HG03135 (cell line): ENCODE measurements at regions not wholly inside any gene's neighbourhood (a gene's known extent, or its start where the extent isn't known, plus 50 kb on each side); places are given as distances from the start of the nearest gene placed in this dataset.

Experiments
- ATAC-seq: cut with Tn5 transposase; IDR thresholded peaks from one replicate; pipeline ENCODE4 v1.9.1; 2021; ENCODE audit warnings: mild to moderate bottlenecking, moderate library complexity; ENCODE audit not compliant: unreplicated experiment

DNA sequence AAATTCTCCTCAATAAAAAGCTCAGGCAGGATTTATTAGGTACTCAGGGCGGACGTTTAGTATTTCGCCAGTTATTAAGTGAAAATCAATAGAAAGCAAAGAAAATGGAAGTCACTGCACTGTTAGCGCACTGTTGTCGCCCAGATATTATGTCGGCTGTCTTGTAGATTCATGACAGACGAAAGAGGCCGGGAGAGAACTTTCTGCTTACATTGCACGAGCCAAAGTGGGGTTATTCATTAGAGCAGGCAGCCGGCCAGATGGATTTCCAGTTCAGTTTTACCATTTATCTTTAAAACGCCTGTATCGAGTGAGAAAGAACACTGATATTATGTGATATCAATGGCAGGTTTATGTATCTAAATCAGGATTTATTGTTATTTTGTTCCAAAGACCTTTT lies 866.0 kb upstream of the NR2F2 start:
- ATAC-seq = no peak

DNA sequence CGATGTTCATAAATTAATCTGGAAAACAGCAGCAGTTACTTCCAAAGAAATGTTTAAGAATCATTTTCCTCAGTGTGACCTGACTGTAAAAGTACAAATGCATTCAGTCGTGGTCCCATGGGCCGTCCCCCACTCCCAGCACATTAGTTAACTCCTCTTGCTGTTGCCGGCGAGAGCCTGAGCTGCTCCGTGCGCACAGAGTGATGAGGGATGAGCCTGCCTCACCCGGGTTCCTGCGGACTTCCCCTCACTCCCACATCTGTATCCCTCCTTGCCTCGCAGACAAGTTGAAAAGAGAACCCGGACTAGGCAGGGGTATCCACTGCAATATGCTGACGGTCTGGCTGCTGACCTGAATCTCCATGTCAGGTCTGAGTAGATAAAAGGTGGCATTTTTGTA lies 861.7 kb upstream of the NR2F2 start:
- ATAC-seq = no peak

DNA sequence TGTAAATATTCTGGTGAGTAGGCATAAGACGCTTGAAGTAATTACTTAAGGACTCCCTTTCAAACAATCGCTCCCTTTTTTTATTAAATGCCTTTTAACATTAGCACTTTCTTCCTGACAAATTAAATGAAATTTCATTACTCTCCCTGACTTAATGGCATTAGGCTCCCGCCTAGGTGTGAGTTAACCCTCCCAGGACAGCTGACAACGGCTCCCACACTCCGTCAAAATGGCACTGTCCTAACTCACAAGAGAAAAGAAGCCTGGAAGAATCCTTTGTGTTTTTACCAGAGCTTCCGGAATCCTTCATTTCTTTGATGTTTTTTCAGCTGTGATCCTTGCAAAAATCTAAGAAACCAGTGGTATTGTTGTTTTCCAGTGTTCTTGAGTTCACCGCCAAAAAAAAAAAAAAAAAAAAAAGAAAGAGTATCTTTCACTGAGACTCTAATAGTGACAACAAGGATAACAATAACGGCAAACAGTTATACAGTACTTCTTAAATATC lies 861.0 kb upstream of the NR2F2 start:
- ATAC-seq = no peak

DNA sequence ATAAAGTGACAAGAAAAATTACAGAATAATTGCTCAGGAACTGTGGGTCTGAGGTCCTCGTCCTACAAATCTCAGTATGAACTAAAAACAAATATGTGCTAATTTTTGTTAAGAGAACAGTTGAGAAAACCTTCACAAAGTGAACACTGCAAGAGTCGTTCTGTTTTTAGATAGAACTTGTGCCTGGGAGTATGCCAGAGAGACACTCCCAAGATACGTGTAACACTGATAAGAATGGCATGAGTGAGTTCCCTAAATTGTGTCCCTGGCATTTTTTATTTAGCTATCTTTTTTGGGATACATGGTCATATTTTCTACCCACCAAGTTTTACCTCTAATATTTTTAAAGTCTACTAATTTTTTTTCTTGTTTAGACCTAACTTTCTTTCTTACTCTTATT lies 860.0 kb upstream of the NR2F2 start:
- ATAC-seq = no peak

DNA sequence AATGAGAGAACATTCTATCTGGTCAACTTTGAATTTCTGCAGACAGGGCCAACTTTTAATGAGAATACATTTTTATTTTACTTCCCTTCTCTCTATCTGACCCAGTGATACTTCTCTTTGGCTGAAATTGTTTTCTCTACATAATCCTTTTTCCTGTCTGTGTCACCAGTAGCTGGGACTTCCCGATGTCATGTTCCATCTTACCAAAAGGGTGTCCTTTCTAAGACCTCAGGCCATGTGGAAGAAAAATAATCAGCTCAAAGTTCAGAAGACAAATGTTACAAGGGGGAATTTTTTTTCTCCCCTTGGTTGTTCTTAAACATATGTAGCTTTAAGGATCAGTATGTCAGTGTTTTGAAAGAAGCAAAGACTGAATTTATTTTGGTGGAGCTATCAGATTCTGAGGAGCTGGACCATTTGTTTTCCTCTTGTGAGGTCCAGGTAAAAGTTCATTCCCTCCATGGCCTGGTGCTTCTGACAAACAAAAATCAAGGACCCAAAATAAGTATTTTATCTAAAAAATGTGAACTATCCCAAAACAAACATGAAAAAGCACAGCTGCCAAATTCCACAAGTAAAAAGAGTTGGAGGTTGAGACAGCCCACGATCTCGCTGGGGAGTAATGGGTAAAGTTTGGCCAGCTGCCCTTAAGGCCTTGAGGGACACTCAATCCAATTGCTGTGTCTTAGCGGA lies 859.4 kb upstream of the NR2F2 start:
- no peak for ATAC-seq

DNA sequence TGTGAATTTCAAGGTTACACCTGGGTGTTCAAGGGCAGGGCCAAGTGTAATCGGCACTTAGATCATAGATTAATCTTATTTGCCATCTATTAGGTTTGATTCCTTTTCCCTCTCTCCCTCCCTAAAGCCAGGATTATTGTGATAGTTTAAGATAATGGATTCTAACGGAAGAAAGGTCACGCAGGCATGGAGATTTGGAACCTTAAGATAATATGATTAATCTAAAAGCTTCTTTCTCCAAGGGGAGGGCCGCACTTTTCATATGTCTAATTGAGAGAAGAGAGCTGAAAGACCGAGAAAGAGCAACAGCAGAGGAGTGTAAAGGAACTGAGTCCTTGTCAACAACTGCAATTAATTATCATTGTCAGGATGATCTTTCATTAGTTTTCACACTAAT lies 858.8 kb upstream of the NR2F2 start:
- no peak for ATAC-seq

DNA sequence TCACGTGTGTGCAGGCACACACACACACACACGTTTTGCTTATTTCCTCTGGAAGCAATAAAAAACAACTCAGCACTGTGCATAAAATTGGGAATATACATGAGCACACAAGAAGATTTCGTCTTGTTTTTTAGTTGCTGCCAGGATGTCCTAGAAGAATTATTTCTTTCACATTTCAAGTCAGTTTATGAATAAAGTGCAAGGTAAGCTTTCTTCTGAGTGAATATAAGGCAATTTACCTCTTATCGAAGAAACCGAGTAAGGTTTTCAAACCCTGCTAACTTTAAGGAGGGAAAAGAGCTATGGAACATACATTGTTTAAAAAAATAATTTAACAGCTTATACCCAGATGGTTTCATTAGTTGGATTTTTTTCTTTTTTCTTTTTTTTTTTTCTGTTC lies 855.4 kb upstream of the NR2F2 start:
- no peak for ATAC-seq

DNA sequence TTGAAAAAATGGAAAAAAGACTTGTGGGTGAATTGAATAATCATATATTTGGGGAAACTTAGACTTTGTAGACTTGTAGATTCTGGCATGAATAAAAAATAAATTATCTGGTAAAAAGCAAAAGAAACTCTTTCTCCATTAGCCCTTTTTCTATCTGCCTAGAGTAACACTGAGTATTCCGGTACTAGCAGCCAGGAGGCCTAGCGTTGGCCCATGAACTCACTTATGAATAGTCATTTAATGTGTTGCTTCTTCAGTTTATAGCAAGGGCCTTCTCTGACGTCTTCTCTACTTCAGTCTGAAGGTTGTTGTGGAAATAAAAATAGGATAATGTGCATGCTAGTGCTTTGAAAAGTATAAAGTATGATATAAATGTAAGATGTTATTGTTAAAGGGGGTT lies 851.2 kb upstream of the NR2F2 start:
- ATAC-seq = no peak

DNA sequence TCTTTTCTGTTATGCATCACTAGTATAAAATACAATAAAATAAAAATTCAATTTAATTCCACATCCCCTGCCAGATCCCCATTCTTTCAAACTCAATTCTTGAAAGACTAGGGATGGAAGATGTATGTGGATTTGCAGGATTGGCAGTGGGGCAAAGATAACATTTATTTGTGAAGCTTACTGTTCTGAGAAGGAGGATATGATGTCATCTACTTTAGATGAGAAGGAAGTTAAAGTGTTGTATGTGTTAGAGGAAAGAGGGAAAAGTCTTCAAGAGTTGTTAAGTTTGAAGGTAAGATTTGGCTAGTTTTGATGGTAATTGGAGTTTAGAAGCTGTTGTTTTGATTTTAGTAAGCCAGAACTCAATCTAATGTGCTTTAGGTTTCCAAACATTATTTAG lies 845.1 kb upstream of the NR2F2 start:
- no peak for ATAC-seq

DNA sequence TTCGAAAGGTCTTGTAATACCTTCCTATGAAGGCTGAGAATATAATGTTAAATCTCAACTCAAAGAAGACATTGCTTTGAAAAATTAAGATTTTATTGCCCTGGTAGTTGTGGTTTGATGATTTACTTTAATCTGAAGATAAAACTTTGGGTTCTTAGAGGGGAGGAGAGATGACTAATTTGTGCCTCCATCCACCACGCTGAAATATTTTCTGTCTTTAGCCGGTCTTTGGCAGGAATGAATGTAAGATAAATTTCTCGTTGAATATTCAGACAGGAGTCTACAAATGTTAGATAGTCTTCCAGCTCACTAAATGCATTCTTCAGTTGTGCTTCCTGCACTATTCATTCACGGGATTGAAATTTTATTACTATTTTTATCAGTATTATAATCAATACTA lies 844.3 kb upstream of the NR2F2 start:
- no peak for ATAC-seq

DNA sequence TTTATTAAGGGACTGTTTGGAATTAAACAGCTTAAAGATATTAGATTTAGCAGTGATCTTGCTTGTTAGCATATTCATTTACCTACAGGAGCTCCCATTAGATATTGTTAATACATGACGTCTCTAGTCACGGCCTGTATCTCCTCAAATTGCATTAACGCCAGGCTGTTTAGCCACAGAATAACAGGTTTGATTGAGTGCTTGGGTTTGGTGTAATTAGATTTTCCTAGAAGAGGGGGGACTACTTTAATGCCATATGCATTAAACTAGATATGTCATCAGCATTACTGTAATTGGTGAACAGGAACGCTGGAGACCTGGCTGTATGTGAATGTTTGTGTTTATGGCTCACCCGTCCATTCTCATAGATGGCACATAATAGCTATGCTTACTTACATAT lies 841.4 kb upstream of the NR2F2 start:
- ATAC-seq = no peak

DNA sequence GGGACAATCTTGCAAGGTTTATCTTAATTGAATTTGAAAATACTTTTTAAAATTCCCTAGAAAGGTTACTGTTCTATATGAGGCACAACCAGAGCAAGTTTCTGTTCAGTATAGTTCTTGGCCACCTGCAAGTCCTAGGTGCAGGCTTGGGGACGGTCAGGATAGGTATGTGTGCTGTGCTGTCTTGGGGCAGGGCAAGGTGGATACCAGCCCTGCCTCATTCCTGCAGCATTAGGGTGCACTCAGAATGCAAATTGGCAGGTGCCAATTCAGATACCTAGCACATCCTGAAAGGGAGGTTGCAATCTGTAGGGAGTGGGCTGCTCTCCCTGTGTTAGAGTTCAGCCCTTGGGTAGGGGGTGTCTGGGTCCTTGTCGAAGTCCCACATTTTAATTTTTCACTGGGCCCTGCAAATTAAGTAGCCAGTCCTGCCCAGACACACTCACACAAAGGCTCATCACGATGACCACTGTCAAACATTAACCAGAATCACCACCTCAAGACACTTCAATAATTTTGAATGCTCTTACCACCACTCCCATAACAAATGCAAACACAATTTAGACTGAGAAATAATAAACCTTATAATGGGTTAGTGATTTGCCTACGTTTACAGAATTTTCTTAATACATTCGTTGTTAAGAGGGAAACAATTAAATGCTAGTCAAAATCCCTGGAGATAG lies 838.0 kb upstream of the NR2F2 start:
- no peak for ATAC-seq

DNA sequence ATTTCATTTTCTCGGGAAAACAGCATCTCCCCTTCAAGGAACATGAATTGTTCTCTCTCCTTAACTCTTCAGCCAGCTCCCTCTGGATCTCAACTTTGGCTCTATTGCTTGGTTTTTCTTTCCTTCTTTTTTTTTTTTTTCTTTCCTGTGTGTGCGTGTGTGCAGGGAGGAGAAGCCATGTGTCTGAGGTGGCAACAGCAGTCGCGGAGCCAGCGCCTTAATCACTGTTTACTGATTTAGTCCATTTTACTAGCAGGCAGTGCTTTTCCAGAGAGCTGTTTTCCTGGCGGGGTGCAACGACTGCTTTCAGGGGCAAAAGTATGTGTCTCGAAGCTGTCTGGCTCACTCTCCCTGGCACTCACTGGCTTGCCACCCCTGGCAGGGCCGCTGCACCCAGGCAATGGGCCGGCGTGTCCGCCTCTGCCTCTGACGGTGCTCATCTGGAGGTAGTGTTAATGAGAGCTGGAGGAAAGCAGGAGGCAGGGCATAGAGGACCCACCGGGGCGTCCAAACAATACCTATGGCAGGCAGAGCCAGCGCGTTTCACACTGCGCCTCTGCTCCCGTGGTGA lies 835.4 kb upstream of the NR2F2 start:
- ATAC-seq = no peak

DNA sequence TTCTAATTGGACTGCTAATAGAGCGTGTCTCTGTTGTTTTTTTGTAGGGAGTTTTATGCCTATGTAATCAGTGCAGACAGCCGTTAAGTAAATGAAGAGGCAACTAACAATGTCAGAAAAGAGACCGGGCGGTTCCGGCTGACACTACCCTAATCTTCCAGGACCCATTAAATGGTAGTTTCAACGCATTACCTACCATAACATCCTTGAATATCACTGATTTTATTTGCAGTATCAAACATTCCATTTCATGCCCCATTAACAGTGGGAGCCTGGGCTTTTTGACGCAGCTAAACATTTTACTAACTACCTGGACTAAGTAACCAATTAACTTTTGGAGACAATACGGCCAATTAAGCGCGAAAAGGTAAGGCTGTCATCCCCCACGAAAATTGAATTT lies 832.9 kb upstream of the NR2F2 start:
- ATAC-seq = no peak

DNA sequence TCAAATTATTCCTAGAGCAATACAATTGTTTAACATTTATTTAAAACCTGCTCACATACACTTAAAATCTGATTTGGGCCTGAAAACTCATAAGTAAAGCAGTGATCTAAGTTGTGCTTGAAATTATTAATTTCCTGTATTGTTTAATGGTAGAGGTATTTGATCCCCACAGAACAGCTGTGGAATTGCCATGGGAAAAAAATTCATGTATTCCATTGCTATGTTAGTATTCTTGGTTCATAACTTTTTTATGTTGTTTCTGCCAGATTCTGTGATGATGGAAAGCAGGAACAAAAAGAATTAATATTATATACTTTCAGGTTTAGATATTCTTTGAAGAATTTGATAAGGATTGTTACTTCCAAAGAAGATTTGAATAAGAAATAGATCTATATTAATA lies 831.5 kb upstream of the NR2F2 start:
- ATAC-seq = no peak

DNA sequence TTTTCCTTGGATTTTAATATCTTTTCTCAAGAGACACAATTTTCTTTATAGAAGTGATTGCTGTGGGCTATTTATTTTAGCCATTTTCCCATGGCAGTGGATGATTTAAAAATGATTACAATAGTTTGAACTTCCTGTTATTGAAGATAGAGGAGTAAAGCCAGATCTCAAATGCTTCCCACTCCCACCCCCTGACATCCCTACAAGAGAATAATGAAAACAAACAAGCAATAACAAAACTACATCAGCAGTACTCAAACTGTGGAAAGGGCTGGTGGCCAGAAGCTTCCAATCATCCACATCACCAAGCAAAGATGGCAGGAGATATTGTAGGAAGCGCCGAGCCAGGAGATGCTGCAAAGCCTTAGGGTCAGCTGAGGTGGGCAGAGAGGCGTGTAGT lies 831.1 kb upstream of the NR2F2 start:
- ATAC-seq = no peak

DNA sequence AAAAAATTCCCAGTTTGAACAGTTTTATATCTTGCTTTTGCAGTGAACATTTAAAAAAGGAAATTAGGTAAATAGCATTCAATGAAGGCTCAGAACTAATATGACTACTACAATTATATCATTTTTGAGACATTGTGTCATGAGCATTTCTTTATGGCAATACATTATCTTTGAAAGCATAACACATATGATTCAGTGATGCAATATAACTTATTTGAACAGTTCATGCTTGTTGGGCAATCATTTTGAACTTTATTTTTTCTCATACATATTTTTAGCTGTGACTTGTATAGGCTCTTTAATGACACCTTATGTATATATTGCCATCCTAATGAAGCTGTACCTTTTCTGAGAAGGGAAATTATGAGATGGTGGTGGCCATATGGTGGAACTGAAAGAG lies 828.6 kb upstream of the NR2F2 start:
- ATAC-seq = no peak

DNA sequence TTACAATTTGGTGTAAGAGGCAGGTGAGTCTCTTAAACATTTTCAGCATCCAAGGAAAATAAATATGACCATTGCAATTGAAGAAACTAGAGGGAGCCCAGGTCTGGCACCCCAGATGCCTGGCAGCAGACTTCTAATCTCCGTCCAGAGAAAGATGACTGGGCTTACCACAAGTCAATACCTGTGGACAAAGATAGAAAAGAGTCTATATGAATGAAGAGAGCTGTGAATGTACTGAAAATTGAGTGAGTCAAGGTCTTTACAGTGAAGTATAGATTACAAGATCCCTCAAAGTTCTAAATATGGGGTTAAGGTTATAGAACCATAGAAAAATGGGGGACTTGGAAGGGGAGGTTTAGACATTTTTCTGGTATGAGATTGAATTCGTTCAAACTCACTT lies 827.4 kb upstream of the NR2F2 start:
- ATAC-seq = no peak

DNA sequence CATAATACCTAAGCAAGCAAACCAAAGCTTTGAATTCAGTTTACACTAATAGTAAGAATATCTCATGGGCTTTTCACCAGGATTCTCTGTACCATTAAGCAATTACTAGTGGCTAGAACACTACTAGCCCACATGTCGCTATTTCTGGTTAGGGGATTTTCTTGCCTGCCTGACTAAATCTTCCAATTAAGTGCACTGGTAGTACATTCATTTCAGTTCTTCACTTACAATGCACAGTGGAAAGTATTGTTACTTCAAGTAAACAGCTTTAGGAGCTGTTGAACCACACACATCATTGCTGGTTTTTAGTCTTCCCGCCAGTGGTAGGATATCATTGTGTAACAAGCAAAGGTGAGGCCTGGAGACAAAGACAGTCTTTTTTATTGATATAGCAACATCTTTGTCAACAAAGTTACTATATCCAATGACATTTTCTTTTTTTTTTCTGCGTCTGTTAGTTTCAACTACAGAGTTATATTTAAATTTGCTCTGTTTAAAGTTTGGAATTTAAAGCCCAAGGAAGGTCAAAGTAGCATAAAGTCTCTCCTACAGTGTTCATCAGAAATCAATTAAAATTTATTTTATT lies 826.8 kb upstream of the NR2F2 start:
- no peak for ATAC-seq

DNA sequence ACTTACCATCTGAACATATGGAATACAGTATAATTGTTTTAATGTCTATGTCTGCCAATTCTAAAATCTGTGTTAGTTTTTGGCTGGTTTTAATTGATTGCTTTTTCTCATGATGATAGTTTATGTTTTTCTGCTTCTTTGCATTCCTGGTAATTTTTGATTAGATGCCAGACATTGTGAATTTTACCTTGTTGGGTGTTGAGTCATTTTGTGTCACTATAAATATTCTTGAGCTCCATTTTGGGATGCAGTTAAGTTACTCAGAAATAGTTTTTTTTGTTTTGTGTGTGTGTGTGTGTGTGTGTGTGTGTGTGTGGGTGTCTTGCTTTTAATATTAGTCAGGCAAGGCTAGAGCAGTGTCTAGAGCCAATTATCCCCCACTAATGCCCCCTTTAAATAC lies 818.8 kb upstream of the NR2F2 start:
- ATAC-seq = no peak

DNA sequence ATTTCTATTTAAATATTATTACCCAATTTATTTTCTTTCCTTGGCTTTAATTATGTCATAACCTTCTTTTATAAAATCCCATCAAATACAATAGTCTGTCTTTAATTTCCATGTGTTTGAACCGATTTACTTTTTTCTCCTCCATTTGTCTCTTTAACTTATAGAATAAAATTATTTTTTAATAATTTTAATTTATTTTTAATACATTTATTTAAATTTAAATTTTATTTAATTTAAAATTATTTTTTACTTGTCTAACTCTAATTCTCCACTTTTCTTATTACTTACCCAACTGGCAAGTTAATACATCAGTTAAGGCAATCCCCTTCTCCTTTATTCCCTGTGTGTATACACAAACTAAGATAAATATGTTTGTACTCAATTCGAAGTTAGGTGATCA lies 817.6 kb upstream of the NR2F2 start:
- ATAC-seq = no peak

DNA sequence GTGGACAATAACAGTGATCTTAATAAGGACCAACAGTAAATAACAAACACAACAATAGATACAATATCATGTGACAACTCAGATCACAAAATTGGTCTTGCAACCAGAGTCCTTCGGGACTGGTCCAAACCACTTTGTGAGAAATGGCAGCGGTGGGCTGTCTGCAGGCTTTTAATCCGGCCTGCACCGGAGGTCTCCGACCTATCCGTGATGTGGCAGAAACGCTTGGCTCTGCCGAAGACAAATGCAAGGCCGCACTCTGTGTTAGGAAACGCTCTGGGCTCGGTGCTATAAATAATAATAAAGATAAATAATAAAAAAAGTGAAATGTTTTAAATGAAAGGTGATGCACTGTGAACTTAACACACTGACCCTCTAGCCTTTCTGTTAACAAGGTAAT lies 810.6 kb upstream of the NR2F2 start:
- ATAC-seq = no peak
